OCI-LY1 (cell line): ENCODE measurements at regions not wholly inside any gene's neighbourhood (a gene's known extent, or its start where the extent isn't known, plus 50 kb on each side); places are given as distances from the start of the nearest gene placed in this dataset.

ENCODE experiments used
- H2AFZ ChIP-seq: fragments of 200-600 bp; sonication (generic), shearing (Covaris generic); 2 replicates; pipeline ENCODE4 v1.6.0; 2014; ENCODE audit warnings: antibody characterized with exemption, mild to moderate bottlenecking, low read length
- H3F3A ChIP-seq: fragments of 200-600 bp; sonication (generic), shearing (Covaris generic); 2 replicates; pipeline ENCODE4 v1.6.0; 2014; ENCODE audit warnings: mild to moderate bottlenecking, antibody characterized with exemption, low read length, moderate library complexity; ENCODE audit not compliant: insufficient read depth
- H3K27ac ChIP-seq: fragments of 200-600 bp; sonication (generic); 2 replicates; pipeline ENCODE4 v1.5.1; 2014; ENCODE audit warnings: low read length, mixed run types, mild to moderate bottlenecking, low read depth; ENCODE audit not compliant: poor library complexity, severe bottlenecking
- H3K27me3 ChIP-seq: fragments of 200-600 bp; sonication (generic); 2 replicates; pipeline ENCODE4 v1.6.0; 2014; ENCODE audit warnings: antibody characterized with exemption, mild to moderate bottlenecking, low read length, moderate library complexity; ENCODE audit not compliant: insufficient read depth
- H3K36me3 ChIP-seq: fragments of 200-600 bp; sonication (generic); 2 replicates; pipeline ENCODE4 v1.6.1; 2014; ENCODE audit warnings: mild to moderate bottlenecking, antibody characterized with exemption, low read length, moderate library complexity, mixed read lengths; ENCODE audit not compliant: insufficient read depth
- H3K4me1 ChIP-seq: fragments of 200-600 bp; sonication (generic); 2 replicates; pipeline ENCODE4 v1.5.1; 2014; ENCODE audit warnings: mild to moderate bottlenecking, low read length, moderate library complexity; ENCODE audit not compliant: insufficient read depth, severe bottlenecking
- H3K4me2 ChIP-seq: fragments of 200-600 bp; sonication (generic), shearing (Covaris generic); 2 replicates; pipeline ENCODE4 v1.6.1; 2014; ENCODE audit warnings: low read length
- H3K4me3 ChIP-seq: fragments of 200-600 bp; sonication (generic); 2 replicates; pipeline ENCODE4 v1.5.1; 2014; ENCODE audit warnings: low read length, low read depth, mild to moderate bottlenecking, mixed read lengths; ENCODE audit not compliant: poor library complexity, severe bottlenecking
- H3K79me2 ChIP-seq: fragments of 200-600 bp; shearing (Covaris generic); 2 replicates; pipeline ENCODE4 v1.6.1; 2016; ENCODE audit warnings: mixed run types, low read length, mixed read lengths; ENCODE audit not compliant: insufficient read depth
- H3K9ac ChIP-seq: fragments of 200-600 bp; sonication (generic), shearing (Covaris generic); 2 replicates; pipeline ENCODE4 v1.6.1; 2014; ENCODE audit warnings: mild to moderate bottlenecking, low read length, mixed read lengths
- H3K9me2 ChIP-seq: fragments of 200-600 bp; sonication (generic), shearing (Covaris generic); 2 replicates; pipeline ENCODE4 v1.6.1; 2014; ENCODE audit warnings: low read depth, mild to moderate bottlenecking, low read length, mixed read lengths
- H3K9me3 ChIP-seq: fragments of 200-600 bp; shearing (Covaris generic); 2 replicates; pipeline ENCODE4 v1.6.1; 2014; ENCODE audit warnings: low read length, mixed read lengths
- H4K20me1 ChIP-seq: fragments of 200-600 bp; sonication (generic), shearing (Covaris generic); 2 replicates; pipeline ENCODE4 v1.6.0; 2016; ENCODE audit warnings: mild to moderate bottlenecking, low read length; ENCODE audit not compliant: insufficient read depth
- EZH2 ChIP-seq: fragments of 200-600 bp; sonication (generic), shearing (Covaris generic); IDR thresholded peaks from 2 replicates; pipeline ENCODE4 v1.8.0; 2017; ENCODE audit warnings: borderline replicate concordance, mixed run types, mild to moderate bottlenecking, antibody characterized with exemption, low read length, moderate library complexity, mixed read lengths
- TF ChIP-seq, protein P1 (sequence below): fragments of 200-600 bp; sonication (generic), shearing (Covaris generic); IDR thresholded peaks from 2 replicates; pipeline ENCODE4 v1.5.1; 2017; ENCODE audit warnings: mild to moderate bottlenecking, antibody characterized with exemption, low read length, moderate library complexity, mixed read lengths

DNA sequence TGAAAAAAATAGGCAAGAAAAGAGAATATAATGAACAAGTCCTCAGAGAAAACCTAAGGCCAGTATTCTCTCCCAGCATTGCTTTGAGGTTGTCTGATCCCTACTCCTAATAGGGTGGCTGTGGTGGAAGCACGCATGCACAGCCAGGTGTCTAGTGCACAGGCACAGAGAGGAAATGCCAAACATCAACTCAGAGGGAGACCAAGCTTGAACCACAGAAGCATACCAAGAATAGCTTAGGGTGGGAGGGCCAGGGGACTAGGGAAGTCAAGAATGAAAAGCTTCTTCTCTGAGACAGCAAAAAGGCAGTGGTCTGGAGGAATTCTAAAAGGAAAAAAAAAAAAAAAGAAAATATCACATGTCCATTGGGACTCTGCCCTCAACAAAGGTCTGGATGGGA is 244.1 kb upstream of the API5 start:
- Histone ChIP-seq H3K4me2 (no peak overlapping the region), H3K4me1 (no peaks in the 10 kb centered on the region), H3K9ac (no peak overlapping the region), H3K36me3 (no peaks in the 10 kb centered on the region), H3K9me2 (no peaks in the 10 kb centered on the region), H3K9me3 (no peaks in the 10 kb centered on the region), H3K27ac (no peak overlapping the region), H2AFZ (no peak overlapping the region), H4K20me1 (no peaks in the 10 kb centered on the region), H3F3A (no peaks in the 10 kb centered on the region), H3K27me3 (no peaks in the 10 kb centered on the region), H3K4me3 (no peak overlapping the region), H3K79me2 (no peaks in the 10 kb centered on the region)
- no peak for TF ChIP-seq EZH2
- TF ChIP-seq, protein P1, sequence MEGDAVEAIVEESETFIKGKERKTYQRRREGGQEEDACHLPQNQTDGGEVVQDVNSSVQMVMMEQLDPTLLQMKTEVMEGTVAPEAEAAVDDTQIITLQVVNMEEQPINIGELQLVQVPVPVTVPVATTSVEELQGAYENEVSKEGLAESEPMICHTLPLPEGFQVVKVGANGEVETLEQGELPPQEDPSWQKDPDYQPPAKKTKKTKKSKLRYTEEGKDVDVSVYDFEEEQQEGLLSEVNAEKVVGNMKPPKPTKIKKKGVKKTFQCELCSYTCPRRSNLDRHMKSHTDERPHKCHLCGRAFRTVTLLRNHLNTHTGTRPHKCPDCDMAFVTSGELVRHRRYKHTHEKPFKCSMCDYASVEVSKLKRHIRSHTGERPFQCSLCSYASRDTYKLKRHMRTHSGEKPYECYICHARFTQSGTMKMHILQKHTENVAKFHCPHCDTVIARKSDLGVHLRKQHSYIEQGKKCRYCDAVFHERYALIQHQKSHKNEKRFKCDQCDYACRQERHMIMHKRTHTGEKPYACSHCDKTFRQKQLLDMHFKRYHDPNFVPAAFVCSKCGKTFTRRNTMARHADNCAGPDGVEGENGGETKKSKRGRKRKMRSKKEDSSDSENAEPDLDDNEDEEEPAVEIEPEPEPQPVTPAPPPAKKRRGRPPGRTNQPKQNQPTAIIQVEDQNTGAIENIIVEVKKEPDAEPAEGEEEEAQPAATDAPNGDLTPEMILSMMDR: no peak

DNA sequence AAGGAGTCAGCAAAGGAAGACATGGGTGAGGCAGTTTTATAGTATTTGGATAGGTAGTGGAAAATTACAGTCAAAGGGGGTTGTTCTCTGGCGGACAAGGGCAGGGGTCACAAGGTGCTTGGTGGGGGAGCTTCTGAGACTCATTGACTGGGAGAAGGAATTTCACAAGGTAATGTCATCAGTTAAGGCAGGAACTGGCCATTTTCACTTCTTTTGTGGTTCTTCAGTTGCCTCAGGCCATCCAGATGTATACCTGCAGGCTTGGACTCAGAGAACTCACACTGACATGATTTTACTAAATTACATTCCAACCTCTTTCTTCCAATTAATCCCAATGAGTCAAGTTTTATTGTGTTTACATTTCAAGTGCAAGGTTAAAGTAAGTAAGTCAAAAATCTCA is 240.5 kb upstream of the API5 start:
- no peaks in the 10 kb centered on the region for H3K79me2 ChIP-seq
- H3K9ac ChIP-seq: no peak overlapping the region
- H4K20me1 ChIP-seq: no peaks in the 10 kb centered on the region
- no peak overlapping the region for H2AFZ ChIP-seq
- no peaks in the 10 kb centered on the region for H3K9me2 ChIP-seq
- H3K9me3 ChIP-seq: no peaks in the 10 kb centered on the region
- no peak overlapping the region for H3K27ac ChIP-seq
- no peaks in the 10 kb centered on the region for H3K4me1 ChIP-seq
- no peaks in the 10 kb centered on the region for H3K27me3 ChIP-seq
- H3F3A ChIP-seq: no peaks in the 10 kb centered on the region
- H3K4me3 ChIP-seq: no peak overlapping the region
- TF ChIP-seq, protein P1: no peak
- no peak for TF ChIP-seq EZH2
- no peaks in the 10 kb centered on the region for H3K36me3 ChIP-seq
- H3K4me2 ChIP-seq: no peak overlapping the region

DNA sequence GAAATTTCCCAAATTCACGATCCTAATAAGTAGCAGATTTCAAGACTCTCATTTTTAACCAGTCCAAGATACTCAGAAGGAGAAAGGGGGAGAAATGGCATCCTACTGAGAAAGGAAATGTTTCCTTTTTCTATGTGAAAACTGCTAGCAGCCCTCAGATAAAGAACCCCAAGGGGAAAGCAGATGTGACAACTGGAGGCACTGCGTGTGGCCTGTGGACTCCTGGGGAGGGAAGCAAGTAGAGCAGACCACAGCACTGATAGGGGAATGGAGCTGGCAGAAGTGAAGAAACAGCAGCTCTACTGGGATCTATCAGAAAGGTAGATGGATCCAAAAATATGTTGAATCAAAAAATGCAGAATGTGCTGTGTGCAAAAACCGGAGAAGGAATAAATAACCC is 239.7 kb upstream of the API5 start:
- Histone ChIP-seq H3K36me3 (no peaks in the 10 kb centered on the region), H3K27me3 (no peaks in the 10 kb centered on the region), H3K9me3 (no peaks in the 10 kb centered on the region), H3K9me2 (no peaks in the 10 kb centered on the region), H3K27ac (no peak overlapping the region), H2AFZ (no peak overlapping the region), H3K4me3 (no peak overlapping the region), H3K79me2 (no peaks in the 10 kb centered on the region), H3K4me2 (no peak overlapping the region), H3F3A (no peaks in the 10 kb centered on the region), H3K9ac (no peak overlapping the region), H4K20me1 (no peaks in the 10 kb centered on the region), H3K4me1 (no peaks in the 10 kb centered on the region)
- TF ChIP-seq, protein P1: no peak
